SW480 (cell line): ENCODE measurements at regions not wholly inside any gene's neighbourhood (a gene's known extent, or its start where the extent isn't known, plus 50 kb on each side); places are given as distances from the start of the nearest gene placed in this dataset.
"Not testable (repeated sequence)": the region's sequence is repeated elsewhere in the genome, so short reads cannot be mapped to it uniquely, and the experiment has no call there.

Source experiments
- DNase-seq: peaks from one replicate; pipeline ENCODE4 v3.0.0-alpha.2; 2016; ENCODE audit warnings: low spot score

GRCh38 chr9:110093871-110094270, 114.1 kb downstream of the C9orf152 start:
- no peak for DNase-seq

- no peak for DNase-seq
These were observed 112.8 kb downstream of the C9orf152 start for GRCh38 chr9:110095161-110095595.

GRCh38 chr9:110095776-110096175, 112.2 kb downstream of the C9orf152 start:
- no peak for DNase-seq

GRCh38 chr9:110096674-110097073, 111.3 kb downstream of the C9orf152 start:
- DNase-seq: not testable (repeated sequence)

- DNase-seq: no peak
These were observed 108.5 kb downstream of the C9orf152 start for GRCh38 chr9:110099236-110100095.

- DNase-seq: no peak
These were observed 106.3 kb downstream of the C9orf152 start for GRCh38 chr9:110101531-110102161.

- DNase-seq: no peak
These were observed 104.7 kb downstream of the C9orf152 start for GRCh38 chr9:110103257-110103656.

- no peak for DNase-seq
These were observed 103.6 kb downstream of the C9orf152 start for GRCh38 chr9:110104261-110104809.

GRCh38 chr9:110105107-110105506, 102.9 kb downstream of the C9orf152 start:
- DNase-seq: no peak

- DNase-seq: no peak
These were observed 101.3 kb downstream of the C9orf152 start for GRCh38 chr9:110106661-110107060.

GRCh38 chr9:110109333-110110092, 98.4 kb downstream of the C9orf152 start:
- DNase-seq: no peak

- DNase-seq: no peak
These were observed 97.8 kb downstream of the C9orf152 start for GRCh38 chr9:110110154-110110553.

GRCh38 chr9:110111868-110112267, 96.1 kb downstream of the C9orf152 start:
- no peak for DNase-seq

GRCh38 chr9:110112792-110113191, 95.2 kb downstream of the C9orf152 start:
- no peak for DNase-seq

- DNase-seq: no peak
These were observed 93.7 kb downstream of the C9orf152 start for GRCh38 chr9:110114086-110114858.

GRCh38 chr9:110114859-110115201, 93.1 kb downstream of the C9orf152 start:
- DNase-seq: no peak

- no peak for DNase-seq
These were observed 92.6 kb downstream of the C9orf152 start for GRCh38 chr9:110115341-110115820.

GRCh38 chr9:110115826-110116542, 92.0 kb downstream of the C9orf152 start:
- no peak for DNase-seq

GRCh38 chr9:110116543-110116885, 91.4 kb downstream of the C9orf152 start:
- DNase-seq: no peak

GRCh38 chr9:110121170-110121569, 86.8 kb downstream of the C9orf152 start:
- no peak for DNase-seq
